Uterus (tissue), 3 donors: ENCODE measurements at regions not wholly inside any gene's neighbourhood (a gene's known extent, or its start where the extent isn't known, plus 50 kb on each side); places are given as distances from the start of the nearest gene placed in this dataset.

Source experiments
- DNase-seq, 2 donors: peaks; one replicate each; pipeline ENCODE4 v3.0.0-alpha.2; 2019 to 2020
- H3K27ac ChIP-seq, 2 donors: fragments of 200-600 bp; sonication (generic); 1 replicate in 1 of 2; 2 replicates in 1 of 2; pipeline ENCODE4 v1.5.1; 2016 to 2018
- H3K27me3 ChIP-seq, 2 donors: fragments of 200-600 bp; sonication (generic); one replicate each; pipeline ENCODE4 v1.5.1; 2018 to 2019; ENCODE audit warnings: control low read depth in 1 of 2
- H3K36me3 ChIP-seq, 2 donors: fragments of 200-600 bp; sonication (generic); one replicate each; pipeline ENCODE4 v1.5.1; 2019; ENCODE audit warnings: control low read depth in 1 of 2
- H3K4me1 ChIP-seq, 2 donors: fragments of 200-600 bp; sonication (generic); one replicate each; pipeline ENCODE4 v1.5.1; 2018 to 2019; ENCODE audit warnings: control low read depth in 1 of 2
- H3K4me3 ChIP-seq, 2 donors: fragments of 200-600 bp; sonication (generic); 1 replicate in 1 of 2; 2 replicates in 1 of 2; pipeline ENCODE4 v1.5.1; 2018 to 2019; ENCODE audit warnings: mild to moderate bottlenecking in 1 of 2
- H3K9me3 ChIP-seq, 2 donors: fragments of 200-600 bp; sonication (generic); one replicate each; pipeline ENCODE4 v1.5.1; 2019; ENCODE audit warnings: control low read depth in 1 of 2
- POLR2A ChIP-seq, 2 donors: fragments of 450-650 bp; IDR thresholded peaks; one replicate each; pipeline ENCODE4 v1.6.1; 2016; ENCODE audit warnings: antibody characterized with exemption in 2 of 2, mild to moderate bottlenecking in 1 of 2, moderate library complexity in 1 of 2
- intact Hi-C: fragments of 100-400 bp; cut with DNase I; formaldehyde crosslinking; loops from one replicate; pipeline ENCODE4 v1.15.1; 2023; ENCODE audit warnings: low total_unique reads
- TF ChIP-seq, protein P1 (sequence below), 4 experiments: fragments of 200-600 bp in 2 of 4; fragments of 450-650 bp in 2 of 4; sonication (generic) in 2 of 4; IDR thresholded peaks; one replicate each; pipeline ENCODE4 v1.5.1; 2016 to 2019; ENCODE audit warnings: antibody characterized with exemption in 4 of 4, mild to moderate bottlenecking in 2 of 4, moderate library complexity in 1 of 4
- donor health status: DM: yes; HTN: yes; CAD: no.

DNA sequence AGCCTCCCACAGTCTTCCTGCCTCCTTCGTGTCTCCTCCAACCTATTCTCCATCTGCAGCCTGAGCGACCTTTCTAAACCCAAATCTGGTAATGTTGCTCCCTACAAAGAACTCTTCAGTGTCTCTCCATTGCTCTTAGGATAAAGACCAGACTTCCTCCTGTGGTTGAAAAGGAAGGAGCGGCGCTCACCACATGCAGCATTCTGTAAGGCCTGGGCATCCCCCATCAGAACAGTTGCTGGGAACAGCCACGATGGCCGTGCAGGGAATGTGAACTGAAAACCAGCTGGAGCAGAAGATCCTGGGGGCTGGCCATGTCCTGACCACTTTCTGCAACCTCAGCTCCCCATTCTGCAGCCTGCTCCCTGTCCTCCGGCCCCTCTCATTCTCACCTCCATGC, 237.8 kb upstream of the ZMIZ1 start:
- no peaks in the 10 kb centered on the region for H3K36me3 ChIP-seq
- H3K9me3 ChIP-seq = no peaks in the 10 kb centered on the region
- H3K4me1 ChIP-seq = no peaks in the 10 kb centered on the region
- no peak for DNase-seq
- no peaks in the 10 kb centered on the region for H3K27me3 ChIP-seq
- no peak overlapping the region for H3K27ac ChIP-seq
- intact Hi-C loops = no loop called here
- TF ChIP-seq, protein P1, sequence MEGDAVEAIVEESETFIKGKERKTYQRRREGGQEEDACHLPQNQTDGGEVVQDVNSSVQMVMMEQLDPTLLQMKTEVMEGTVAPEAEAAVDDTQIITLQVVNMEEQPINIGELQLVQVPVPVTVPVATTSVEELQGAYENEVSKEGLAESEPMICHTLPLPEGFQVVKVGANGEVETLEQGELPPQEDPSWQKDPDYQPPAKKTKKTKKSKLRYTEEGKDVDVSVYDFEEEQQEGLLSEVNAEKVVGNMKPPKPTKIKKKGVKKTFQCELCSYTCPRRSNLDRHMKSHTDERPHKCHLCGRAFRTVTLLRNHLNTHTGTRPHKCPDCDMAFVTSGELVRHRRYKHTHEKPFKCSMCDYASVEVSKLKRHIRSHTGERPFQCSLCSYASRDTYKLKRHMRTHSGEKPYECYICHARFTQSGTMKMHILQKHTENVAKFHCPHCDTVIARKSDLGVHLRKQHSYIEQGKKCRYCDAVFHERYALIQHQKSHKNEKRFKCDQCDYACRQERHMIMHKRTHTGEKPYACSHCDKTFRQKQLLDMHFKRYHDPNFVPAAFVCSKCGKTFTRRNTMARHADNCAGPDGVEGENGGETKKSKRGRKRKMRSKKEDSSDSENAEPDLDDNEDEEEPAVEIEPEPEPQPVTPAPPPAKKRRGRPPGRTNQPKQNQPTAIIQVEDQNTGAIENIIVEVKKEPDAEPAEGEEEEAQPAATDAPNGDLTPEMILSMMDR (IDR thresholded peaks at IDR 0.05) = no peak
- TF ChIP-seq POLR2A (IDR thresholded peaks at IDR 0.05) = no peak
- no peak overlapping the region for H3K4me3 ChIP-seq

DNA sequence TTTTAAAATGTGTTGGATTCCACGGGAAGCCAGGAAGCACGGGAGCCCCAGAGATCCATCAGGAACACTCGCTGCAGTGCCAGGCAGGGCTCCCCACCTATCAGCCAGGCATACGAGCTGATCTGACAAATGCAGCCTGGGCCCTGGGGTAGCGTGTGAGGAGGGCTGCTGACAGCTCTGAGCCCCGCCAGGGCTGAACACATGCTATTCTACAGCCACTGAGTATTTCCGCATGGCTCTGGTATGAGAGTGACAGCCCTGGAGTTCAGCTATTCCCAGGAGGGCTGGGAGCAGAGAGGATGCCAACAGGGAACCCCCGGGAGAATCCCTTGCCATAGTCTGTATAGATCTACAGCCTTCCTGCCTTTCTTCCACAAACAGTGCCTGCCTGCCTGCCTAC, 237.3 kb upstream of the ZMIZ1 start:
- Histone ChIP-seq H3K36me3 (no peaks in the 10 kb centered on the region), H3K9me3 (no peaks in the 10 kb centered on the region), H3K27me3 (no peaks in the 10 kb centered on the region), H3K4me3 (no peak overlapping the region), H3K4me1 (no peaks in the 10 kb centered on the region), H3K27ac (no peak overlapping the region)
- DNase-seq = no peak
- TF ChIP-seq, protein P1 (IDR thresholded peaks at IDR 0.05) = no peak
- no peak for TF ChIP-seq POLR2A (IDR thresholded peaks at IDR 0.05)
- intact Hi-C loops = no loop called here

DNA sequence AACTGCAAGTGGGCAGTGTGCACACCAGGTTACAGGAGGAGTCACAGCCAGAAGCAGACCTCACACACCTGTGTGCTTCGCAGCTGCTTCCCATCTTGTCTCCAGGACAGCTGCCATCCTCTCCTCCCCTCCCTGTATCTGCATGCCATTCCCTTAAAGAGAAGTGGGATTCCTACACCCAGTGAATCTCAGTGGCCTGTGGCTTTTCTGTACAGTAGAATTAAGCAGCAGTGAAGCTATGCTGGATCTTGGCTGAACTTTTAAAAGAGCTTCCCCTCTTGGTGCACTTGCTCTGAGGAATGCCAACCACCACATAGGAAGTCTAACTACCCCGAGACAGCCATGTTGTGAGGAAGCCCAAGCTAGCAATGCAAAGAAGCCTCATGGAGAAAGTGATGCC, 236.5 kb upstream of the ZMIZ1 start:
- H3K27me3 ChIP-seq = no peaks in the 10 kb centered on the region
- TF ChIP-seq, protein P1 (IDR thresholded peaks at IDR 0.05) = no peak
- no peak for TF ChIP-seq POLR2A (IDR thresholded peaks at IDR 0.05)
- no peaks in the 10 kb centered on the region for H3K4me1 ChIP-seq
- H3K4me3 ChIP-seq = no peak overlapping the region
- no peak overlapping the region for H3K27ac ChIP-seq
- no peaks in the 10 kb centered on the region for H3K36me3 ChIP-seq
- H3K9me3 ChIP-seq = no peaks in the 10 kb centered on the region
- DNase-seq = no peak
- intact Hi-C loops = no loop called here

DNA sequence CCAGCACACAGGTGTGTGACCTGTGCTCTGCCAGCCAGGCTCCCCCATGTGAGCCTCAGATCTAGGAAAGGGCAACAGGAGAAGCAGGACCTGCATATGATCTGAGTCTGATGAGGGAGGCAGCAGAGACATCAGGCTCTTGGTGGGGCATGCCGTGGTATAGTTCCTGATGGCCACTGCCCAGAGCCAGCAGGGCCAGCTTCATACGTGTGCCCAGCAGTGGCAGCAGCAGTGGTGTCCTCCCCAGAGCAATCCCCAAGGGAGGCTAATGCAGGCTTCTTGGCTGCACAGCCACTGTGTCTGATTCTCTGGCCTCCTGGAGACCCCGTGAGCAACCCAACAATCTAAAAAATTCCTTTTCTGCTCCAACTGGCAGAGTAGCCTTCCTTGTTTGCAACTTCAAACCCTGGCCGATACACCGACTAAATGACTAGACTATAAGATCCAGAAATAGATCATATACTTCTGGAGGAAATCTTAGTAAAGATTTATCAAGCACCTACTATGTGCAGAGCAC, 230.6 kb upstream of the ZMIZ1 start:
- Histone ChIP-seq H3K4me3 (no peak overlapping the region), H3K9me3 (no peaks in the 10 kb centered on the region), H3K27me3 (no peaks in the 10 kb centered on the region), H3K4me1 (no peaks in the 10 kb centered on the region), H3K27ac (no peak overlapping the region), H3K36me3 (no peaks in the 10 kb centered on the region)
- intact Hi-C loops = no loop called here
- no peak for DNase-seq
- TF ChIP-seq POLR2A (IDR thresholded peaks at IDR 0.05) = no peak
- TF ChIP-seq, protein P1 (IDR thresholded peaks at IDR 0.05) = no peak

DNA sequence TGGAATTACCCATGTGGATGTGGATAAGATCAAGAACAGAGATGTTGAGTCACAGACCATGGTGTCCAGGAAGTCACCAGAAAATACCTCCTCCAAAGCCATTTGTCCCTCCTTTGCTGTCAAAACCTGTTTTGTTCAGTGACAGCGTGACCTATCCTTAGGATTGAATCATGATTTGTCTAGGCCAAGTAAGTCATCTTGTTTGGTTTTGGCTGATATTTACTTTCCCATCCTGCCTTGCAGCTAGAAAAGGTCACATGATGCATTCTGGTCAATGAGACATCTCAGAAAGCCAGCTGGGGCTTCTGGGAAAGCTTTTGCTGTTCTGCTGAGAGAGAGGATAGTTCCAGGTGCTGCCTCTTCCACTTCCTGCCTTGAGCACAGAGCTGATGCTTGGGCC, 225.3 kb upstream of the ZMIZ1 start:
- H3K27ac ChIP-seq = no peak overlapping the region

More for the DNA sequence above, 225.3 kb upstream of the ZMIZ1 start:
- H3K27me3 ChIP-seq = no peaks in the 10 kb centered on the region
- no peak overlapping the region for H3K4me3 ChIP-seq
- no peak for DNase-seq
- H3K9me3 ChIP-seq = no peaks in the 10 kb centered on the region
- no peaks in the 10 kb centered on the region for H3K36me3 ChIP-seq
- no peaks in the 10 kb centered on the region for H3K4me1 ChIP-seq
- intact Hi-C loops = no loop called here
- TF ChIP-seq, protein P1 (IDR thresholded peaks at IDR 0.05) = no peak
- no peak for TF ChIP-seq POLR2A (IDR thresholded peaks at IDR 0.05)
